NT2/D1 (cell line): ENCODE measurements at regions not wholly inside any gene's neighbourhood (a gene's known extent, or its start where the extent isn't known, plus 50 kb on each side); places are given as distances from the start of the nearest gene placed in this dataset.

Experiments used
- DNase-seq: peaks from one replicate; pipeline ENCODE4 v3.0.0-alpha.2; 2011; ENCODE audit warnings: low read depth, low spot score
- H3K27me3 ChIP-seq: 2 replicates; pipeline ENCODE4 v1.6.0; 2011; ENCODE audit warnings: mild to moderate bottlenecking; ENCODE audit not compliant: insufficient read length, insufficient read depth
- H3K36me3 ChIP-seq: 2 replicates; pipeline ENCODE4 v1.6.1; 2011; ENCODE audit warnings: mild to moderate bottlenecking, low read length, mixed read lengths; ENCODE audit not compliant: insufficient read depth, insufficient read length
- H3K4me1 ChIP-seq: 2 replicates; pipeline ENCODE4 v1.5.1; 2011; ENCODE audit not compliant: insufficient read depth, insufficient read length
- H3K4me3 ChIP-seq: 2 replicates; pipeline ENCODE4 v1.5.1; 2011; ENCODE audit warnings: low read depth; ENCODE audit not compliant: insufficient read length
- H3K9ac ChIP-seq: 2 replicates; pipeline ENCODE4 v1.6.0; 2011; ENCODE audit warnings: low read depth; ENCODE audit not compliant: insufficient read length
- H3K9me3 ChIP-seq: 2 replicates; pipeline ENCODE4 v1.5.1; 2011; ENCODE audit warnings: mild to moderate bottlenecking, low read length; ENCODE audit not compliant: insufficient read depth
- SUZ12 ChIP-seq: IDR thresholded peaks from 2 replicates; pipeline ENCODE4 v1.6.1; 2011; ENCODE audit not compliant: insufficient read length, insufficient read depth; ENCODE audit errors: extremely low read depth
- YY1 ChIP-seq: IDR thresholded peaks from 2 replicates; pipeline ENCODE4 v1.6.1; 2011; ENCODE audit not compliant: insufficient read length, insufficient read depth
- ZNF274 ChIP-seq: IDR thresholded peaks from 2 replicates; pipeline ENCODE4 v1.6.1; 2011; ENCODE audit warnings: mild to moderate bottlenecking, low read depth, low read length

GRCh38 chr5:157961896-157962590, 103.1 kb upstream of the CLINT1 start:
- TF ChIP-seq YY1 (no peak), SUZ12 (no peak), ZNF274 (no peak)
- H3K9ac ChIP-seq, result no peak overlapping the region
- no peak for DNase-seq

DNA sequence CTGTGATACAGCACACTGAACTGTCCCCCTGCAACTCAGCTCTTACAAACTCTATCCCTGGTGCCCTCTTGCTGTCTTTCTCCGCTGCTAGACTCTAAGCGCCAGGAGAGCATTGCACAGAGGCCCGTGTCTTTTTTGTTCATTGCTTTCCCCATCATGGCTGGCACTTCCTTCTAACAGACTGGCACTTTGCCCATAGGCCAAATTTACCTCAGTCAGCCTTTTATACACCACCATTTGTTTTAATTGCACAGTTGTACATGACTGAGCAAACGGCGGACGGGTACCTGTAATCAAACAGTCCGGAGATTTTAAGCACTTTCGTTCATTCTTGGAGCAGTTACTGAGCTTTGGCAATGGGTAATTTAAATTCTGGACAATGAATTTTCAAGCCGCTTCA, 102.2 kb upstream of the CLINT1 start:
- Histone ChIP-seq H3K36me3 (no peaks in the 10 kb centered on the region), H3K4me3 (no peak overlapping the region), H3K9me3 (no peaks in the 10 kb centered on the region), H3K27me3 (no peaks in the 10 kb centered on the region), H3K9ac (no peak overlapping the region), H3K4me1 (no peaks in the 10 kb centered on the region)
- DNase-seq, result no peak
- TF ChIP-seq YY1 (no peak), ZNF274 (no peak), SUZ12 (no peak)

More at GRCh38 chr5:157961896-157962590, 103.1 kb upstream of the CLINT1 start:
- H3K4me1 ChIP-seq, result peaks cover 3% of the 10 kb centered on the region
- no peaks in the 10 kb centered on the region for H3K36me3 ChIP-seq
- H3K4me3 ChIP-seq, result no peak overlapping the region
- H3K27me3 ChIP-seq, result no peaks in the 10 kb centered on the region
- no peaks in the 10 kb centered on the region for H3K9me3 ChIP-seq

- no peak for DNase-seq
- no peaks in the 10 kb centered on the region for H3K4me1 ChIP-seq
- H3K9me3 ChIP-seq, result no peaks in the 10 kb centered on the region
- no peaks in the 10 kb centered on the region for H3K36me3 ChIP-seq
- TF ChIP-seq SUZ12, result no peak
- TF ChIP-seq ZNF274, result no peak
- no peak for TF ChIP-seq YY1
- H3K9ac ChIP-seq, result no peak overlapping the region
- no peaks in the 10 kb centered on the region for H3K27me3 ChIP-seq
- H3K4me3 ChIP-seq, result no peak overlapping the region
These were observed 100.4 kb upstream of the CLINT1 start for GRCh38 chr5:157959370-157959769.

- Histone ChIP-seq H3K9ac (no peak overlapping the region), H3K4me3 (no peak overlapping the region), H3K4me1 (no peaks in the 10 kb centered on the region), H3K9me3 (no peaks in the 10 kb centered on the region), H3K36me3 (no peaks in the 10 kb centered on the region), H3K27me3 (no peaks in the 10 kb centered on the region)
- TF ChIP-seq ZNF274, result no peak
- TF ChIP-seq YY1, result no peak
- no peak for TF ChIP-seq SUZ12
- no peak for DNase-seq
These were observed 97.4 kb upstream of the CLINT1 start for GRCh38 chr5:157956271-157956885.

DNA sequence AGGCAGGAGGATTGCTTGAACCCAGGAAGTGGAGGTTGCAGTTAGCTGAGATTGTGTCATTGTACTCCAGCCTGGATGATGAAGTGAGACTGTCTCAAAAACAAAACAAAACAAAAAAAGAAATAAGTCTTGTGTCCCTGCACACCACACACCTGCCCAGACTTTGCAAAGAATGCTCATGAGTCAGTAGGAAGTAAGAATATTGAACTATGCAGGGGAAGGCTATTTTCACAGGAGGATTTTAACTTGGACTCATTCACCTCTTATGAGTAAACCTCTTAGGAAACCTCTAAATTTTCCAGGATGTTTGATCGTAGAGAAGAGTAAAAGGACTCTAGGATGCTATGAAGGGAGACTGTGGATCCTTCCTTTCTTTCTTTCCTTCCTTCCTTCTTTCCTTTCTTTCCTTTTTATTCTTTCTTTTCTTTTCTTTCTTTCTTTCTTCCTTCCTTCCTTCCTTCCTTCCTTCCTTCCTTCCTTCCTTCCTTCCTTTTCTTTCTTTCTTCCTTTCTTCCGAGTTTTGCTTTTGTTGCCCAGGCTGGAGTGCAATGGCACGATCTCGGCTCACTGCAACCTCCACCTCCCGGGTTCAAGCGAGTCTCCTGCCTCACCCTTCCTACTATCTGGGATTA, 96.7 kb upstream of the CLINT1 start:
- Histone ChIP-seq H3K27me3 (no peaks in the 10 kb centered on the region), H3K9ac (no peak overlapping the region), H3K9me3 (no peaks in the 10 kb centered on the region), H3K36me3 (no peaks in the 10 kb centered on the region), H3K4me1 (no peaks in the 10 kb centered on the region), H3K4me3 (no peak overlapping the region)
- no peak for DNase-seq
- TF ChIP-seq YY1, result no peak
- no peak for TF ChIP-seq SUZ12
- no peak for TF ChIP-seq ZNF274

DNA sequence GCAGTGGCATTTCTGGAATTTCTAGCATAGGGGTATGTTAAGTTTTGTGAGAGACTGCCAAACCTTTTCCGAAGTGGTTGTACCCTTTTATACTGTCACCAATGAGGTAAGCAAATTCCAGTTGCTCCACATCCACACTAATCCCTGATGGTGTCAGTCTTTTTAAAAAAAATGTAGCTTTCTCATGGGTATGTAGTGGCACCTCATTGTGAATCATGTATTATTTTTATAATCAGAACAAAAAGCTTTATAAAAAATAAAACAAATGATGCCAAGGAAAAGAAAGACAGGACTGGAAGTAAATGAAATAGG, 93.4 kb upstream of the CLINT1 start:
- Histone ChIP-seq H3K36me3 (no peaks in the 10 kb centered on the region), H3K4me1 (no peaks in the 10 kb centered on the region), H3K27me3 (no peaks in the 10 kb centered on the region), H3K9me3 (no peaks in the 10 kb centered on the region), H3K4me3 (no peak overlapping the region), H3K9ac (no peak overlapping the region)
- no peak for TF ChIP-seq SUZ12
- TF ChIP-seq ZNF274, result no peak
- TF ChIP-seq YY1, result no peak
- no peak for DNase-seq

GRCh38 chr5:157951673-157952373, 92.9 kb upstream of the CLINT1 start:
- TF ChIP-seq ZNF274, result no peak
- H3K36me3 ChIP-seq, result no peaks in the 10 kb centered on the region
- H3K9ac ChIP-seq, result no peak overlapping the region
- no peaks in the 10 kb centered on the region for H3K4me1 ChIP-seq
- DNase-seq, result no peak
- no peaks in the 10 kb centered on the region for H3K9me3 ChIP-seq
- H3K27me3 ChIP-seq, result no peaks in the 10 kb centered on the region
- no peak overlapping the region for H3K4me3 ChIP-seq
